ENCODE measurements at regions not wholly inside any gene's neighbourhood (a gene's known extent, or its start where the extent isn't known, plus 50 kb on each side); places are given as distances from the start of the nearest gene placed in this dataset.

- peaks cover 3% of the 10 kb centered on the region for H3K27me3 Mint-ChIP-seq (ENCODE audit: low read depth)
These were observed 147.2 kb downstream of the VEGFA start for GRCh38 chr6:43916924-43917877.

GRCh38 chr6:43915986-43916923 is 146.2 kb downstream of the VEGFA start:
- Mint-ChIP-seq H3K9me3 (ENCODE audit: low read depth) (no peaks in the 10 kb centered on the region), H3K36me3 (ENCODE audit: low read depth) (peaks cover 3% of the 10 kb centered on the region), H3K27ac (ENCODE audit: unreplicated experiment) (no peak overlapping the region), H3K4me1 (ENCODE audit: low read depth) (peaks cover 19% of the 10 kb centered on the region), H3K4me3 (ENCODE audit: unreplicated experiment) (no peak overlapping the region), H3K27me3 (ENCODE audit: low read depth) (peaks cover 3% of the 10 kb centered on the region)
- DNase-seq (ENCODE audit: low spot score), result no peak
- no peak for TF ChIP-seq CTCF (IDR thresholded peaks at IDR 0.05)

More at GRCh38 chr6:43916924-43917877, 147.2 kb downstream of the VEGFA start:
- H3K27ac Mint-ChIP-seq (ENCODE audit: unreplicated experiment), result no peak overlapping the region
- H3K4me1 Mint-ChIP-seq (ENCODE audit: low read depth), result peaks cover 12% of the 10 kb centered on the region
- no peak for TF ChIP-seq CTCF (IDR thresholded peaks at IDR 0.05)
- DNase-seq (ENCODE audit: low spot score), result no peak
- peaks cover 3% of the 10 kb centered on the region for H3K36me3 Mint-ChIP-seq (ENCODE audit: low read depth)
- H3K9me3 Mint-ChIP-seq (ENCODE audit: low read depth), result no peaks in the 10 kb centered on the region
- H3K4me3 Mint-ChIP-seq (ENCODE audit: unreplicated experiment), result no peak overlapping the region

GRCh38 chr6:43915208-43915869 is 145.3 kb downstream of the VEGFA start:
- no peak overlapping the region for H3K27ac Mint-ChIP-seq (ENCODE audit: unreplicated experiment)
- DNase-seq (ENCODE audit: low spot score), result no peak
- peaks cover 3% of the 10 kb centered on the region for H3K27me3 Mint-ChIP-seq (ENCODE audit: low read depth)
- H3K4me1 Mint-ChIP-seq (ENCODE audit: low read depth), result peaks cover 28% of the 10 kb centered on the region
- no peak for TF ChIP-seq CTCF (IDR thresholded peaks at IDR 0.05)
- no peaks in the 10 kb centered on the region for H3K9me3 Mint-ChIP-seq (ENCODE audit: low read depth)
- no peaks in the 10 kb centered on the region for H3K36me3 Mint-ChIP-seq (ENCODE audit: low read depth)
- H3K4me3 Mint-ChIP-seq (ENCODE audit: unreplicated experiment), result no peak overlapping the region

GRCh38 chr6:43914272-43915147 is 144.5 kb downstream of the VEGFA start:
- TF ChIP-seq CTCF (IDR thresholded peaks at IDR 0.05), result no peak

More at GRCh38 chr6:43914272-43915147, 144.5 kb downstream of the VEGFA start:
- Mint-ChIP-seq H3K36me3 (ENCODE audit: low read depth) (no peaks in the 10 kb centered on the region), H3K4me3 (ENCODE audit: unreplicated experiment) (no peak overlapping the region), H3K27me3 (ENCODE audit: low read depth) (no peaks in the 10 kb centered on the region), H3K27ac (ENCODE audit: unreplicated experiment) (no peak overlapping the region), H3K9me3 (ENCODE audit: low read depth) (no peaks in the 10 kb centered on the region), H3K4me1 (ENCODE audit: low read depth) (peaks cover 35% of the 10 kb centered on the region)
- DNase-seq (ENCODE audit: low spot score), result no peak

Measured in chondrocyte (in vitro differentiated cells).